ENCODE measurements at regions not wholly inside any gene's neighbourhood (a gene's known extent, or its start where the extent isn't known, plus 50 kb on each side); places are given as distances from the start of the nearest gene placed in this dataset.

- no peak for TF ChIP-seq POLR2A (IDR thresholded peaks at IDR 0.05)
- no peak for TF ChIP-seq CTCF (IDR thresholded peaks at IDR 0.05)
Observed at GRCh38 chr15:36506733-36507356, 72.6 kb upstream of the CDIN1 start.

Measured in prostate gland (tissue), 2 donors.